Activated CD8-positive, alpha-beta memory T cell treated with anti-CD3 and anti-CD28 coated beads for 36 hours (primary cell): ENCODE measurements at regions not wholly inside any gene's neighbourhood (a gene's known extent, or its start where the extent isn't known, plus 50 kb on each side); places are given as distances from the start of the nearest gene placed in this dataset.
"Not testable (repeated sequence)": the region's sequence is repeated elsewhere in the genome, so short reads cannot be mapped to it uniquely, and the experiment has no call there.

ENCODE experiments used
- CTCF ChIA-PET: fragments of 350-600 bp; sonication (Branson Sonifier 250); formaldehyde crosslinking; loops from one replicate; lab custom pipeline; 2021; ENCODE audit warnings: antibody characterized with exemption; lab: Charles Lee
- POLR2A ChIA-PET: fragments of 350-600 bp; sonication (Branson Sonifier 250); formaldehyde crosslinking; loops from one replicate; lab custom pipeline; 2021; ENCODE audit warnings: antibody characterized with exemption; lab: Charles Lee

DNA sequence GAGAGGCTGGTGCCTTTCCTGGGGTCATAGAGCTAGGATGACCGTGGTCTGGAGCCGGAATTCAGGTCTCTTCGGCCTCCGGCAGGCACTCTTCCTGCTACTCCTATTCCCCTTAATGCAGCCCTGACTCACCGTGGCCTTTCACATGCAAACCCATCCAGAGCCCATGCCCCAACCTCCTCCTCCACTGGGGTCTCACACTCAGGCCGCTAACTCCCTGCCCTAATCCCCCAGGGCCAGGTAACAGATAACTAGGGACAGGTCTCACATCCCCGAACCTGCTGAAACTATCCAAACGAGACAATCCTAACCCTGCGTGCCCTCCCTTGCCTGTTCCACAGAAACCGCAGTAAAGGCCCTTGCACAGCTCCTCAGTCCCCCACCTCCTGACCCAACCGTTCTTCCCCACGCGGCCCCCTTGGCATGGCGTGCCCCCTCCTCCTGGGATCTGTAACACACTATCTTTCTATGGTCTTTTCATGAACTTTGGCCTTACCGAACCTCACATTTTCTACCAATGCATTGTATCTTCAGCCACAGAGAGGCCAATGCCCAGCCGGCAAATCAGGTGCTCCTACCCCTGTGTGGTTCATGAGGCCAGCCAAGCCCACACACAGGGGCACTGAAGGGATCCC, 245.4 kb upstream of the EXOC2 start:
- CTCF ChIA-PET: no interaction called here
- POLR2A ChIA-PET: no interaction called here

DNA sequence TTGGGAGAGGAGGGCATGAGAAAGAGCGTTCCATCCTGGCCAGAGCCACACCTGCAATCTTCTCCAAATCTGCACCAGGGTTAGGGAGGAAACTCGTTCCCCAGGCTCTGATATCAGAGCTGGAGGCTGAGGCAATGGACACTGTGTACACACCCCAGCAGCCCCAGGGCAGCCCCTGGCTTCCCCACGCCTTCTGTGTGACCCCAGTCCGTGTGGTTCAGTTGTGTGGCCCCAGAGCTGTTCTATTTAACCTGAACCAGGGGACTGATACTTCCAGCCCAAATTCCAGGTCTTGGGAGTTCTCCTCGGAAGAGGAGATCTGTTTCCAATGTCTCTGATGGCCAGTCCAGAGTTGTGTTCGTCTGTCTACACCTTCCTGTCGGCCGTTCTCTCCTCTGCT, 242.6 kb upstream of the EXOC2 start:
- POLR2A ChIA-PET: no interaction called here
- CTCF ChIA-PET: no interaction called here

DNA sequence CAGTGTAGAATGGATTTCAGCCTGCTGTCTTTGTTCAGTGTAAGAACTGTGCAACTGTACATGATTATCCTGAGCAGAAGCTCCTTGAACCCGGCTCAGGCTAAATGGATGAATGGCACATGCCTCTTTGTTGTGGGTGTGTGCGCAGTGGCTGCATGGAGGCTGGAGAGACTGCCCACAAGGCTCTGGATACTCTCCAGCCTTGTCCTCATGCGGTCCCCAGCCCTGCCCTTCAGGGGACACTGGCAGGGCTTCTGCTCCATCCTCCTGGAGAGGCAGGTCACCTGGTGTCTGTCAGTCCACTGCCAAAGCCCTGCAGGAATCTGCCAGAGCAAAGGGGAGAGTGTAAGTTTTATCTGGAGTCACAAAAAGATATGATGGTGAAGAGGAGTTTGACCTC, 241.7 kb upstream of the EXOC2 start:
- POLR2A ChIA-PET: no interaction called here
- CTCF ChIA-PET: no interaction called here

DNA sequence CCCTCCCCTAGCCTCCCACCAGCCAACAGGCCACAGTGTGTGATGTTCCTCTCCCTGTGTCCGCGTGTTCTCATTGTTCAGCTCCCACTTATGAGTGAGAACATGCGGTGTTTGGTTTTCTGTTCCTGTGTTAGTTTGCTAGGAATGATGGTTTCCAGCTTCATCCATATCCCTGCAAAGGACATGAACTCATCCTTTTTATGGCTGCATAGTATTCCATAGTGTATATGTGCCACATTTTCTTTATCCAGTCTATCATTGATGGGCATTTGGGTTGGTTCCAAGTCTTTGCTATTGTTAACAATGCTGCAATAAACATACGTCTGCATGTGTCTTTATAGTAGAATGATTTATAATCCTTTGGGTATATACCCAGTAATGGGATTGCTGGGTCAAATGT, 239.0 kb upstream of the EXOC2 start:
- POLR2A ChIA-PET, CTCF ChIA-PET: not testable (repeated sequence)

DNA sequence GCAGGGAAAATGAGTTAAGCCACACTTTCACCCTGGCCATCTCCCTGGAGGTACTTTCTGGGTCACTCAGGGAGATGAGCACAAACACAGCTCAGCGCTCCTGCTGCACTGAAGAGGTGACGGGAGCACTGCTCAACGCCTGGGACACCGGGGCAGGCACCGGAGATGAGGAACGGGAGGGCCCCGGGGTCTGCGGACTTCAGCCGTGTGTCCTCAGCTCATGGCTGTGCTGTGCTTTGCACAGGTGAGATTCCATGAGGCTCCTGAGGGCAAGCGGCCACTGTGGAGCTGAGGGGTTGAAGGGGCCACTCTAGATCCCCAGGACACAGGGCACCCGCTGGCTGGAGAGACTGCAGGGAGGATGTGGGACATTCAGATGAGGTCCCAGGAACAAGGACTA, 234.2 kb upstream of the EXOC2 start:
- POLR2A ChIA-PET: no interaction called here
- CTCF ChIA-PET: no interaction called here

DNA sequence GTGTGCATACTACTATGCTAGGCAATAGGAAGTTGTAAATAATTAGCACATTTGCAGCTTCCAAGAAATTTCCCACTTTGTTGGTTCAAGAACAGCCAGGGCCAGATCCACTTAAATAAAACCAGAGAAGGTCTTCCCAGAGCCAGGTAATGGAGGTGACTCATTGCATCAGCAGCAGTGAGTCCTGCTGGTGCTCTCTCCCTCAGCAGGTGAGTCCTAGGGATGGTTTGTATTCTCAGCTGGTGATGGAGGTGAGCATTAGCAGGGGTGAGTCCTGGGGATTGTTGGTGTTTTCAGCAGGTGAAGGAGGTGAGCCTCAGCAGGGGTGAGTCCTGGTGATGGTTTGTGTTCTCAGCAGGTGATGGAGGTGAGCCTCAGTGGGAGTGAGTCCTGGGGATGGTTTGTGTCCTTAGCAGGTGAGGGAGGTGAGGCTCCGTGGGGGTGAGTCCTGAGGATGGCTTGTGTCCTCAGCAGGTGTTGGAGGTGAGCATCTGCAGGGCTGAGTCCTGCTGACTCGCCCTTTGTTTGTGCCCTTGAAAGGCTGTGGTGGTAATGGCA, 232.8 kb upstream of the EXOC2 start:
- ChIA-PET CTCF (no interaction called here), POLR2A (no interaction called here)

DNA sequence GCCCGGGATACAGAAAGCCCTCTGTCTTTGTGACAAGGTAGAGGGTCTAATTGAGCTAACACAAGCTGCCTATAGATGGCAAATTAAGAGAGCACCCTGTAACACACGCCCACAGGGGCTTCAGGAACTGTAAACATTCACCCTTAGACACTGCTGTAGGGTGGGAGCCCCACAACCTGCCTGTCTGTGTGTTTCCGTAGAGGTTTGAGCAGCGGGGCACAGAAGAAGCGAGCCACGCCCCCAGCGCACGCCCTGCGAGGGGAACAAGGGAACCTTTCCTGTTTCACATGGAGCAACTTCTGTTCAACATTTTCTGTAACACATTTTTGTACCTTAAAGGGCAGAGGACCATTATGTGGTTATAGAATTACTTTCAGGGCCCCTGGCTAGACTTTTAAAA, 231.7 kb upstream of the EXOC2 start:
- CTCF ChIA-PET: no interaction called here
- POLR2A ChIA-PET: no interaction called here

DNA sequence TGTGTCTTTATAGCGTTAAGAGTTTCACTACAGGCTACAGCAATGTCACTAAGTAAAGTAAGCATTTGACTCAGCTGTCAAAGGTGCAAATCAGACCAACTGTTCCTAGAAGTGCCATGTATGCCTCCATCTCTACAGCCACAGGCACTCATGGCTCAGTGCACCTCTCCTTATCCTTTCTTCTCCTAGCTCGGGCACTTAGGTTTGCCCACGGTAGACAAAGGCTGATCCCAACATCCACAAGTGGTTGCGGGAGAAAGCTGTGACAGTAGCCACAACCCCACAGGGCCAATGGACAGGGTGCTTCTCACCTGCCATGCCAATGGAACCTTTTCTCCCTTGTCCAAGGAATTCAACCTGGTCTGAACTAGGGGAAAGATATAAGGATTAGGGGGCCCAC, 228.5 kb upstream of the EXOC2 start:
- CTCF ChIA-PET: no interaction called here

DNA sequence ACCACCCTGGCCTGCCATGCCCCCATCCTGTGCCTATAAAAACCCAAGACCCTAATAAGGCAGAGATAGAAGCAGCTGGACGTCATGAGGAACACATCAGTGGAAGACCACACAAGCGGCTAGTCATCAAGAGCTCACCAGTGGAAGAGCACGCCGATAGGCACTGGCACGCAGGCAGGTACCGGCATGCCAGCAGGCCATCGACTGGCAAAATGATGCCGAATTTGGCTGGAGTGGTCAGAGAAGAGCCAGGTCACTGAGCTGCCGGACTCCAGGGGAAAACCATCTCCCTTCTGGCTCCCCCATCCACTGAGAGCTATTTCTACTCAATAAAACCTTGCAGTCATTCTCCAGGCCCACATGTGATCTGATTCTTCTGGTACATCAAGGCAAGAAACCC, 227.6 kb upstream of the EXOC2 start:
- POLR2A ChIA-PET: no interaction called here
- CTCF ChIA-PET: no interaction called here

More for the DNA sequence above, 228.5 kb upstream of the EXOC2 start:
- POLR2A ChIA-PET: no interaction called here

DNA sequence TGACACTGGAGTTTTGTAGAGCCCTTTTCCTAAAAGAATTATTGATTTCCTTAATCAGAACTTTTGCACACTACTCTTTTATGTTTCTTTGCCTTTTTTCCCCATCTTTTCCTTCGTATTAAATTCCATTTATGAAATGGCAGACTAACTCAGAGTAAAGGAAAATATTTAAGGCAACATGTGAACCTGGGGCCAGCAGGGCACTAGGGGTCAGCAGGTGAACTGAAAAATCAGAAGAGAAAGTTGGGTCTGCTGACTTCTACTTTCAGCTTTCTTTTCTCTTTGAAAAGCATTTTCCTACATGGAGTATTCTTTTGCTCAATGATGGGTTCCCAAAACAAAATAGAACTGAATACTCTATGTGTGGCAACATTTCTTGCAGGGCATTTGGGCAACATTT, 226.6 kb upstream of the EXOC2 start:
- POLR2A ChIA-PET: no interaction called here
- CTCF ChIA-PET: no interaction called here

DNA sequence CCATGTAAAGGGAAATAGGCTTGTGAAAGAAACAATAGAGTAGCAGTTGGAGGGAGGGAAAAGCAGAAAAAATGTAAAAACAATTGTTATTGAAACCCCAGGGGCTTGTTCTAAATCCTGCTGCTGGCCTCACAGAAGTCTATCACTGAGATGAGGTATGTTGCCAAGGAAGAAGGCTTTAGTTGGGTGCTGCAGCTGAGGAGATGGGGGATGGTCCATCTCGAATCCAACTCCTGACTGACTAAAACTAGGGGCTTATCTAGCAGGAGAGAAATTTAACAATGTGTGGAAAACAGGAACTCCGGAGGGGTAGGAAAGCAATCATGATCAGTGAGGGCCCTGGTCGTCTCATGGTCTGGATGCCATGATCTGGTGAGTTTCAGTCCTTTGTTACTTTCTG, 225.0 kb upstream of the EXOC2 start:
- POLR2A ChIA-PET: no interaction called here
- CTCF ChIA-PET: no interaction called here

DNA sequence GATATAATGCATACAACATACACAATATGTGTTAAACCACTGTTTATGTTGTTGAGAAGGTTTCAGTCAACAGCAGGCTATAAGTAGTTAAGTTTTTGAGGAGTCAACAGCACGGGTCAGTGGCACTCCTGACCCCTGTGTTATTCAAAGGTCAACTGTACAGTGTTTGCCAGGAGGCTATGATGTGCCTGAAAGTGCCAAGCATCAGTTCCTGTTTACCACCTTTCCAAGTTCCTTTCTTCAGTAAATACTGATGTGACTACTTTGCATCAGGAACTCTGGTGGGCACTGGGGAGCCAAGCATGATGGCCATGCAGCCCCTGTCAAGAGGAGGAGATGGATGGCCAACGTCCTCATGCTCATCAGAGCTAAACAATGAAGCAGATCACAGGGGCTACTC, 224.4 kb upstream of the EXOC2 start:
- CTCF ChIA-PET: no interaction called here
- POLR2A ChIA-PET: no interaction called here

DNA sequence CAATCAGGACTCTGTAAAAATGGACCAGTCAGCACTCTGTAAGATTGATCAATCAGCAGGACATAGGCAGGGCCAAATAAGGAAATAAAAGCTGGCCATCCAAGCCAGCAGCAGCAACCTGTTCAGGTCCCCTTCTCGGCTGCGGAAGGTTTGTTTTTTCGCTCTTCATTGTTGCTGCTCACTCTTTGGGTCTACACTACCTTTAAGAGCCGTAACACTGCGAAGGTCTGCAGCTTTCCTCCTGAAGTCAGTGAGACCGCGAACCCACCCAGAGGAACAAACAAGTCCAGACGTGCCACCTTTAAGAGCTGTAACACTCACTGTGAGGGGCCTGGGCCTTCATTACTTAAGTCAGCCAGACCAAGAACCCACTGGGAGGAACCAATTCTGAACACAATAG, 223.2 kb upstream of the EXOC2 start:
- ChIA-PET CTCF (no interaction called here), POLR2A (no interaction called here)

DNA sequence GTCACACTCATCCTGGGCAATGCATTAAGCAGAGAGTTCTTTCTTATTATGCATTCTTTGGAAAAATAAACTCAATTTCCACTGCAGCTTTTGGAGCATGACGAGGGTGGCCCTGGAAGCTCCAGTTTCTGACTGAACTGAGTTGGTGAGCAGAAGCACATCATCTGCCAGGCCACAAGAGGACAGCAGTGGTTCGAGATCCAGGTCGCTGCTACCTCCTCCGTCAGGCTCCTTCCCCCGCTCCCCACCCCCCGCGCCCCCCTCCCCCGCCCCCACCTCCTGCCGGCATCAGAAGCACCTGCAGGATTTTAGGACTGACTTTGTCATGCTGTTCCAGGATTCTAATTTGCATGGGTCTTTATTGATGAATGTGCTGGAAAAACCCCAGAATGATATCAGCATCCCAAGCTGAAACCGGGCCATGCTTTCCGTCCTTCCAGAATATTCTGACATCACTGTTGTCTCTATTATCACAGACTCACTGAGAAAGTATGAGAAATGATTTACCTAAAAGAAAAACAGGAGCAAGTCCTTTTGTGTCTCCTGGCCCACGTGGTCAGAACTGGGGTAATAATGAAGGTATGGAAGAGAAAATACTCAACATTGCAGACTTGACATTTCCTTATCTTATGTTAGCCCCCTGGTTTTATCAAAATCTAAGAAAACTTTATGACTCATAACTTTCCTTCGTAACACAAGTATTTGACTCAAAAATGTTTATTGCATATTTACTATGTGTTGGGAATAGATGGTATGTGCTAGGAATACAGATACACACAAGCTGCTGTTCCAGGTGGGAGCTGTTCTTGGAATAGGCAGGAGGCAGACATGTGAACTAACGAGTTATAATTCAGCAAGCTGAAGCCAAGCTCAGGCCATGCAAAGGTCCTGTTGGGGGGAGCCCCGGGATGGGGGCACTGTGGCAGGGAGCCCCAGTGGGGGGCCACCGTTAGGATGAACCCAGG, 220.2 kb upstream of the EXOC2 start:
- CTCF ChIA-PET: interaction anchor here (0.5 to 0.8 kb wide), 2 partner anchors 471 to 484 kb away, joined by 3 read pairs; no protein-coding TSS in a partner anchor
- POLR2A ChIA-PET: no interaction called here

DNA sequence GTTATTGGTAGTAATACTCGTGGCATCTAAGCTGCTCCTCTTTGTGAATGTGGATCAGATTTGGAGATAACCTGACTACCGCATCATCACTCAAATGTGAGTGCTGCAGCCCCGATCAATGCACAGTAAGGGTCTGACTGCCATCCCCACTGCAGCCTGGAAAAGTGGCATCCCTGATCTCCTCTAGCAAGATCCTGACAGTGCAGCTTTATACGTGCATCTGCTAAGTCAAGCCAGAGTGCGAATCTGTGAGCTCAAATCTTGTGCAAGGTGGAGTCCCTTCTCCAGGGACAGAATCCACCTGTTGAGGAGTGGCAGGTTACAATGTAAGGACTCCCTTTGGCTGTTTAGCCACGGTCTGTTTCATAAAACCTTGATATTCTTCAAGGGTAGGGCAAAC, 215.0 kb upstream of the EXOC2 start:
- POLR2A ChIA-PET: no interaction called here
- CTCF ChIA-PET: no interaction called here

DNA sequence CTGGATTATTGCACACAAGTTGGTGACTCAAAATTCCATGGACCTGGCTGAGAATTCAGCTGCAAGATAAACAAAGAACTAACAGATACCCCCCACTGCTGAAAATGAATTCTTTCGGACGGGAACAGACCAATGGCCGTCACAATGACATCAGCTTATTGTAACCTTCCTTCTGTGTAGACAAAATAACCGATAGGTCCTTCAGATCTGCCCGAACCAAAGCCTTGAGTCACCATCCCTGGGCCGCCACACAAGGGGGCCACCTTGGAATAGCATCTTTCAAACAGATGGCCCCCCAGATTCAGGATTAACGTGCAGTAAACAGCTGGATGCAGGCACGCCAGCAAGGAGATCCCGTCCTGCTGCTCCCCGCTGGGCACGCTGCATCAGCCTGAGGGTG, 214.0 kb upstream of the EXOC2 start:
- ChIA-PET CTCF (interaction anchor here (0.6 kb wide), 1 partner anchor 490 kb away, joined by 4 read pairs; no protein-coding TSS in a partner anchor), POLR2A (no interaction called here)

DNA sequence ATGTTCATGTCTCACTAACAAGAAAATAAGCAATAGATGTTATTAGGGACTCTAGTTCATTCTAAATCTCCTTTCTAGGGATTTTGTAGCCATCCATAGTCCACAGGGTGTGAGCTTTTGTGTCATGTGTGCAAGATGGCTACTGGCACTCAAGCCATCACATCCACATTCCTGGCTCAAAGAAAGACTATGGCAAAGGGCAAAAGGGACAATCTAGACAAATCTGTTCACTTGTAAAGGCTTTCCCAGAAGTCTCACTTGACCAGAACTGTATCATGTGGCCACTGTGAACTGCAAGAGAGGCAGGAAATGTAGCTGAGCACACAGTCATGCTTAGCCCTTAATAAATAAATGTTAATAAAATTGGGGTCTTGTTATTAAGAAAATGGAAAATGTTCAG, 212.6 kb upstream of the EXOC2 start:
- POLR2A ChIA-PET: no interaction called here
- CTCF ChIA-PET: no interaction called here

DNA sequence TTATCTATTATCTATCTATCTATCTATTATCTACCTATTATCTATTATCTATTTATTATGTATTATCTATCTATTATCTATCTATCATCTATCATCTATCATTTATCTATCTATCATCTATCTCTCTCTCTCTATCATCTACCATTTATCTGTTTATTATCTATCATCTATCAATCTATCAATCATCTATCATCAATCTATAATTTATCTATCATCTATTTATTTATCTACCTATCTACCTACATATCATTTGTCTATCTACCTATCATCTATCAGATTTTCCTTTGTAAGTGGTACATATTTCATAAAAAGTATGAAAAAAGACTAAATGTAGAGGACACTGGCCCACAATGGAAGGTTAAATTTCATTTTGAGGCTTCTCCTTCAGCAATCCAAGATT, 212.1 kb upstream of the EXOC2 start:
- POLR2A ChIA-PET: no interaction called here

DNA sequence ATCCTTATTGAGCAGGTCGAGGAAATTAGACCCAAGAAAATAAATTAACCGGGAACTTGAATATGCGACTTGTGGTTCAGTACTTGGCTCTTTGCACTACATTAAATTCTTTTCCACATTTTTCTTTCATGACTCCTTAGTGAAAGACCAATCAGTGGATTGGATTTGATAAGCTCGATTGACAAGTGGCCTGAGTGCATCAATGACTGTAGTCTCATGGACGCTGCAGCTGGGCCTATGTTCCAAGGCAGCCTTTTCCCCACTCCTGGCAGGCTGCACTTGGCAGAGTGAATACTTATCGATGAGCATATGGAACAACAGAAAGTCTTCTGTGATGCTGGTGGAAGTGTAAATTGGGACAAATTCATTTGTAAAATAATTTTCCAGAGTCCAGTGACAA, 210.8 kb upstream of the EXOC2 start:
- POLR2A ChIA-PET: no interaction called here
- CTCF ChIA-PET: no interaction called here

More for the DNA sequence above, 212.1 kb upstream of the EXOC2 start:
- CTCF ChIA-PET: no interaction called here

DNA sequence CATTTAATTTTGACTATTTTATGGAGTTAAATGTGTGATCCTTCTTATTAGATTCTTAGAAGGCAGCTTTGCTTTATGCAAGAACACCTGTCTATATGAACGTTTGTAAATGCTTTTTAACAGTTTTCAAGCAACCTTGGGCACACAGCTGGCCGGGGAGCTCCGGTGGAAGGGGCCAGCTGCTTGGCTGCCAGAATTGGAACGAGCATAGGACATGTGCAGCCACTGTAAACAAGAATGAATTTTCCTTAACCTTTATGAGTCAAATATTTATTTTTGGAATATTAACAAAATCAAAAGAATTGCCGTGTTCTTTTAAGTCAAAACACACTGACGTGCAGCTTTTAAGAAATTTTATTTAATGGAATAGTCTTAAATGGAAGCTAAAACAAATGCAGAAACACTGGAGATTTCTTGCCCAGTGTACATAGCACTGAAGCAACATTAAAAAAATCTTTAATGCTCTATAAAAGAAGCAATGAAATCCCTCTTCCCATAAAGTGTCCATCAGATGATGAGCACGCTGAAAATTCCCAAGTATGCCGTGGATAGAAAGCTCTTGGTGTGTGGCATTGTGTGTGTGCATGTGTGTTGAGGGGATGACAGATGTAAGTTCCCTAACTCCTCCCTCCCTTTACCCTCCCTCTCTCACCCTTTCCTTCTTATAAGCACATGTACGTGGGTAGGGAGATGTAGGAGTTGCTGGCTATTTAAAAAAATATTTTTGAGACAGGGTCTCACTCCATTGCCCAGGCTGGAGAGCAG, 208.9 kb upstream of the EXOC2 start:
- POLR2A ChIA-PET: no interaction called here
- CTCF ChIA-PET: no interaction called here
